WTC11 (cell line): ENCODE measurements at regions not wholly inside any gene's neighbourhood (a gene's known extent, or its start where the extent isn't known, plus 50 kb on each side); places are given as distances from the start of the nearest gene placed in this dataset.

Experiments
- ATAC-seq: fragments of 200-7000 bp; cut with Tn5 transposase; 2 replicates; pipeline ENCODE4 v1.10.0; 2021; ENCODE audit warnings: mild to moderate bottlenecking, moderate library complexity
- CTCF ChIA-PET: fragments of 300-600 bp; sonication (Branson Sonifier 250); formaldehyde crosslinking; loops from one replicate; lab custom pipeline; 2021; ENCODE audit warnings: antibody characterized with exemption; lab: Charles Lee
- POLR2A ChIA-PET: fragments of 350-600 bp; sonication (Branson Sonifier 250); formaldehyde crosslinking; loops from one replicate; lab custom pipeline; 2021; ENCODE audit warnings: antibody characterized with exemption; lab: Charles Lee
- DNase-seq: peaks from one replicate; pipeline ENCODE4 v3.0.0; 2021; ENCODE audit warnings: low spot score
- H3K27ac Mint-ChIP-seq: 2 replicates; pipeline ENCODE4 v1.8.0; 2021; ENCODE audit warnings: mixed read lengths
- H3K27me3 Mint-ChIP-seq: 2 replicates; pipeline ENCODE4 v1.8.0; 2021; ENCODE audit warnings: low read depth, mild to moderate bottlenecking, moderate library complexity, mixed read lengths
- H3K36me3 Mint-ChIP-seq: 2 replicates; pipeline ENCODE4 v1.8.0; 2021; ENCODE audit warnings: mixed read lengths
- H3K4me1 Mint-ChIP-seq: 2 replicates; pipeline ENCODE4 v1.8.0; 2022; ENCODE audit warnings: mixed read lengths
- H3K4me3 Mint-ChIP-seq: 2 replicates; pipeline ENCODE4 v1.8.0; 2021; ENCODE audit warnings: mild to moderate bottlenecking, moderate library complexity, mixed read lengths
- H3K9me3 Mint-ChIP-seq: 2 replicates; pipeline ENCODE4 v1.8.0; 2021; ENCODE audit warnings: mixed read lengths
- EMX1 ChIP-seq: fragments of 250-450 bp; sonication (Bioruptor Pico); IDR thresholded peaks from 2 replicates; pipeline ENCODE4 v1.8.0; 2021; ENCODE audit warnings: mild to moderate bottlenecking
- MYBL2 ChIP-seq: sonication (generic); formaldehyde crosslinking; IDR thresholded peaks from 2 replicates; pipeline ENCODE4 v1.8.1; 2023; ENCODE audit warnings: mild to moderate bottlenecking, moderate library complexity, missing genetic modification reagents
- NFATC4 ChIP-seq: fragments of 250-450 bp; sonication (Bioruptor Pico); IDR thresholded peaks from 2 replicates; pipeline ENCODE4 v1.9.0; 2021; ENCODE audit warnings: mild to moderate bottlenecking
- TCF7 ChIP-seq: sonication (generic); formaldehyde crosslinking; IDR thresholded peaks from 2 replicates; pipeline ENCODE4 v1.8.0; 2022; ENCODE audit warnings: mild to moderate bottlenecking, low read depth, missing genetic modification reagents, moderate library complexity
- TEAD4 ChIP-seq: sonication (generic); formaldehyde crosslinking; IDR thresholded peaks from 2 replicates; pipeline ENCODE4 v1.8.0; 2022; ENCODE audit warnings: mild to moderate bottlenecking, missing genetic modification reagents
- TP53 ChIP-seq: sonication (generic); formaldehyde crosslinking; IDR thresholded peaks from 2 replicates; pipeline ENCODE4 v1.8.1; 2023; ENCODE audit warnings: mild to moderate bottlenecking, missing genetic modification reagents
- ZBTB21 ChIP-seq: sonication (generic); formaldehyde crosslinking; IDR thresholded peaks from 2 replicates; pipeline ENCODE4 v1.8.1; 2023; ENCODE audit warnings: mild to moderate bottlenecking, missing genetic modification reagents, borderline replicate concordance
- ZNF138 ChIP-seq: sonication (generic); formaldehyde crosslinking; conservative IDR thresholded peaks from 2 replicates; pipeline ENCODE4 v1.8.1; 2022; ENCODE audit warnings: mild to moderate bottlenecking, moderate library complexity, missing genetic modification reagents
- ZNF219 ChIP-seq: sonication (generic); formaldehyde crosslinking; IDR thresholded peaks from 2 replicates; pipeline ENCODE4 v1.8.0; 2023; ENCODE audit warnings: missing genetic modification reagents, mild to moderate bottlenecking, borderline replicate concordance
- ZNF317 ChIP-seq: sonication (generic); formaldehyde crosslinking; IDR thresholded peaks from 2 replicates; pipeline ENCODE4 v1.8.1; 2023; ENCODE audit warnings: low read depth, mild to moderate bottlenecking, moderate library complexity, missing genetic modification reagents, borderline replicate concordance
- ZNF396 ChIP-seq: fragments of 250-450 bp; sonication (Bioruptor Pico); IDR thresholded peaks from 2 replicates; pipeline ENCODE4 v1.8.0; 2021; ENCODE audit warnings: mild to moderate bottlenecking, moderate library complexity, borderline replicate concordance
- ZNF416 ChIP-seq: fragments of 250-450 bp; sonication (Bioruptor Pico); IDR thresholded peaks from 2 replicates; pipeline ENCODE4 v1.9.0; 2021; ENCODE audit warnings: mild to moderate bottlenecking, inconsistent platforms
- TF ChIP-seq, protein P1 (sequence below): fragments of 200-600 bp; IDR thresholded peaks from 2 replicates; pipeline ENCODE4 v1.8.0; 2022; ENCODE audit warnings: antibody characterized with exemption
- TF ChIP-seq, protein P2 (sequence below): sonication (generic); formaldehyde crosslinking; IDR thresholded peaks from 2 replicates; pipeline ENCODE4 v1.8.1; 2023; ENCODE audit warnings: mild to moderate bottlenecking, moderate library complexity, missing genetic modification reagents
- TF ChIP-seq, protein P3 (sequence below): sonication (generic); formaldehyde crosslinking; IDR thresholded peaks from 2 replicates; pipeline ENCODE4 v1.8.1; 2022; ENCODE audit warnings: low read depth, missing genetic modification reagents, borderline replicate concordance
- TF ChIP-seq, protein P4 (sequence below): sonication (generic); formaldehyde crosslinking; IDR thresholded peaks from 2 replicates; pipeline ENCODE4 v1.8.0; 2022; ENCODE audit warnings: mild to moderate bottlenecking, missing genetic modification reagents
- TF ChIP-seq, protein P5 (sequence below): fragments of 250-450 bp; sonication (Bioruptor Pico); IDR thresholded peaks from 2 replicates; pipeline ENCODE4 v1.9.0; 2021; ENCODE audit warnings: mild to moderate bottlenecking, borderline replicate concordance

DNA sequence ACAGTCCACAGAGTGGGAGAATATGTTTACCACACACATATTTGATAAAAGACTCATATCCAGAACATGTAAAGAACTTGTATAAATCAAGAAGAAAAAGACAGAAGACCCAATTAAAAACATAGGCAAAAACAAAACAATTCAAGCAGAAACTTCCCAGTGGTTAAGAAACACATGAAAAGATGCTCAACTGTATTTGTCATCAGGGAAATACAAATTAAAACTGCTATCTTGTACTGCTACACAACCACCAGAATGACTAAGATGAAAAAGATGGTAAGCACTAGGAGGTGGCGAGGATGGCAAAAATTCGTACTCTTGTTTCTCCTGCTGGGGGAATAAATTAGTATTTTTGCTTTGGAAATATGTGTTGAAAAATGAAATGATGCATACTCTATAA lies 192.3 kb upstream of the C11orf87 start:
- no peaks in the 10 kb centered on the region for H3K36me3 Mint-ChIP-seq
- no peaks in the 10 kb centered on the region for H3K27me3 Mint-ChIP-seq
- DNase-seq: no peak
- H3K4me3 Mint-ChIP-seq: no peak overlapping the region
- no peaks in the 10 kb centered on the region for H3K9me3 Mint-ChIP-seq
- ATAC-seq: no peak
- no peaks in the 10 kb centered on the region for H3K4me1 Mint-ChIP-seq
- TF ChIP-seq, protein P1, sequence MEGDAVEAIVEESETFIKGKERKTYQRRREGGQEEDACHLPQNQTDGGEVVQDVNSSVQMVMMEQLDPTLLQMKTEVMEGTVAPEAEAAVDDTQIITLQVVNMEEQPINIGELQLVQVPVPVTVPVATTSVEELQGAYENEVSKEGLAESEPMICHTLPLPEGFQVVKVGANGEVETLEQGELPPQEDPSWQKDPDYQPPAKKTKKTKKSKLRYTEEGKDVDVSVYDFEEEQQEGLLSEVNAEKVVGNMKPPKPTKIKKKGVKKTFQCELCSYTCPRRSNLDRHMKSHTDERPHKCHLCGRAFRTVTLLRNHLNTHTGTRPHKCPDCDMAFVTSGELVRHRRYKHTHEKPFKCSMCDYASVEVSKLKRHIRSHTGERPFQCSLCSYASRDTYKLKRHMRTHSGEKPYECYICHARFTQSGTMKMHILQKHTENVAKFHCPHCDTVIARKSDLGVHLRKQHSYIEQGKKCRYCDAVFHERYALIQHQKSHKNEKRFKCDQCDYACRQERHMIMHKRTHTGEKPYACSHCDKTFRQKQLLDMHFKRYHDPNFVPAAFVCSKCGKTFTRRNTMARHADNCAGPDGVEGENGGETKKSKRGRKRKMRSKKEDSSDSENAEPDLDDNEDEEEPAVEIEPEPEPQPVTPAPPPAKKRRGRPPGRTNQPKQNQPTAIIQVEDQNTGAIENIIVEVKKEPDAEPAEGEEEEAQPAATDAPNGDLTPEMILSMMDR: no peak
- TF ChIP-seq, protein P2, sequence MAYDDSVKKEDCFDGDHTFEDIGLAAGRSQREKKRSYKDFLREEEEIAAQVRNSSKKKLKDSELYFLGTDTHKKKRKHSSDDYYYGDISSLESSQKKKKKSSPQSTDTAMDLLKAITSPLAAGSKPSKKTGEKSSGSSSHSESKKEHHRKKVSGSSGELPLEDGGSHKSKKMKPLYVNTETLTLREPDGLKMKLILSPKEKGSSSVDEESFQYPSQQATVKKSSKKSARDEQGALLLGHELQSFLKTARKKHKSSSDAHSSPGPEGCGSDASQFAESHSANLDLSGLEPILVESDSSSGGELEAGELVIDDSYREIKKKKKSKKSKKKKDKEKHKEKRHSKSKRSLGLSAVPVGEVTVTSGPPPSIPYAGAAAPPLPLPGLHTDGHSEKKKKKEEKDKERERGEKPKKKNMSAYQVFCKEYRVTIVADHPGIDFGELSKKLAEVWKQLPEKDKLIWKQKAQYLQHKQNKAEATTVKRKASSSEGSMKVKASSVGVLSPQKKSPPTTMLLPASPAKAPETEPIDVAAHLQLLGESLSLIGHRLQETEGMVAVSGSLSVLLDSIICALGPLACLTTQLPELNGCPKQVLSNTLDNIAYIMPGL (CRISPR knock-in tag): no peak
- TF ChIP-seq TP53 (no peak), TEAD4 (CRISPR knock-in tag) (no peak), ZBTB21 (CRISPR knock-in tag) (no peak), ZNF396 (CRISPR knock-in tag) (no peak), ZNF317 (no peak), ZNF219 (CRISPR knock-in tag) (no peak), ZNF138 (CRISPR knock-in tag) (no peak)
- POLR2A ChIA-PET: interaction anchor here (0.5 kb wide), 1 partner anchor 409 kb away, joined by 10 read pairs; no protein-coding TSS in a partner anchor
- CTCF ChIA-PET: no interaction called here
- no peak overlapping the region for H3K27ac Mint-ChIP-seq

DNA sequence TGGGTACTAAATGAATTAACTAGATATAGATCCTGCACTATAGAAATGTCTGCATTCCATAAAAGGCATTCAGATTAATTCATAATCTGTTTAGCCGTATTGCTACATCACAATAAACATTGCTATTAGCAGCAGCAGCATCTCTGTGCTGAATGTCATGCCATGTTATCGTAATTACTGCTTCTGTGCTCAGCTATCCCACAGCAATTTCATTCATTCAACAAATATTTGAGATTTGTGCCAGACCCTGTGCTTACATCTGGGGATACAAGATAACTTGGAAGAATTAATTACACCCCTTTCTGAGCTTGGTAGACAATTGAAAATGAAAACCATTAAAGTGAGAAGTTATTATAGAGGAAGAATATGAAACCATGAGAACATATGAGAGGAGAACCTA lies 185.8 kb upstream of the C11orf87 start:
- no peaks in the 10 kb centered on the region for H3K9me3 Mint-ChIP-seq
- POLR2A ChIA-PET: no interaction called here
- ATAC-seq (no peak), DNase-seq (no peak)
- TF ChIP-seq EMX1 (CRISPR knock-in tag) (no peak), NFATC4 (no peak), MYBL2 (CRISPR knock-in tag) (no peak), ZNF416 (CRISPR knock-in tag) (no peak), TCF7 (CRISPR knock-in tag) (no peak)
- TF ChIP-seq, protein P3, sequence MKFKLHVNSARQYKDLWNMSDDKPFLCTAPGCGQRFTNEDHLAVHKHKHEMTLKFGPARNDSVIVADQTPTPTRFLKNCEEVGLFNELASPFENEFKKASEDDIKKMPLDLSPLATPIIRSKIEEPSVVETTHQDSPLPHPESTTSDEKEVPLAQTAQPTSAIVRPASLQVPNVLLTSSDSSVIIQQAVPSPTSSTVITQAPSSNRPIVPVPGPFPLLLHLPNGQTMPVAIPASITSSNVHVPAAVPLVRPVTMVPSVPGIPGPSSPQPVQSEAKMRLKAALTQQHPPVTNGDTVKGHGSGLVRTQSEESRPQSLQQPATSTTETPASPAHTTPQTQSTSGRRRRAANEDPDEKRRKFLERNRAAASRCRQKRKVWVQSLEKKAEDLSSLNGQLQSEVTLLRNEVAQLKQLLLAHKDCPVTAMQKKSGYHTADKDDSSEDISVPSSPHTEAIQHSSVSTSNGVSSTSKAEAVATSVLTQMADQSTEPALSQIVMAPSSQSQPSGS: no peak
- TF ChIP-seq, protein P4, sequence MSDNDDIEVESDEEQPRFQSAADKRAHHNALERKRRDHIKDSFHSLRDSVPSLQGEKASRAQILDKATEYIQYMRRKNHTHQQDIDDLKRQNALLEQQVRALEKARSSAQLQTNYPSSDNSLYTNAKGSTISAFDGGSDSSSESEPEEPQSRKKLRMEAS (CRISPR knock-in tag): no peak
- no peaks in the 10 kb centered on the region for H3K4me1 Mint-ChIP-seq
- no peaks in the 10 kb centered on the region for H3K36me3 Mint-ChIP-seq
- H3K27me3 Mint-ChIP-seq: no peaks in the 10 kb centered on the region
- H3K4me3 Mint-ChIP-seq: no peak overlapping the region
- CTCF ChIA-PET: no interaction called here
- no peak overlapping the region for H3K27ac Mint-ChIP-seq

DNA sequence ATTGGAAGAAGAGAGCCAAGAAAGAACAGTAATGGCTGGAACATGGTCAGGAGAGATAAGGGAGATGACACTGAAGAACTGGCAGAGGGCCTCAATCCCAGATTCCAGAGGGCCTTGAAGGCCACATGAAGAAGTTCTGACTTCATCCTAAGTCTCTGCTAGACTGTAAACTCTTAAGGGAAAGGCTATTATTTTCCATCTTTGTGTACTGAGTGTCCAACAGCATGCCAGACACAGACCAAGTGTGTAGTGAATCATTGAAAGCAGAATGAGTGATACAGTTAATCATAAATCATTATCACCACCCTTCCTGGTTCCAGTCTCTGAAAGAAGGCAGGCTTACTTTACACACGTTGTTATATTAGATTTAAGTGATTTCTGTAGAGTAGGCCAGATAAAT lies 185.3 kb upstream of the C11orf87 start:
- no peak for DNase-seq
- H3K36me3 Mint-ChIP-seq: no peaks in the 10 kb centered on the region
- H3K9me3 Mint-ChIP-seq: no peaks in the 10 kb centered on the region
- CTCF ChIA-PET: no interaction called here
- no peak for ATAC-seq
- H3K4me3 Mint-ChIP-seq: no peak overlapping the region
- H3K27me3 Mint-ChIP-seq: no peaks in the 10 kb centered on the region
- H3K4me1 Mint-ChIP-seq: no peaks in the 10 kb centered on the region
- TF ChIP-seq, protein P5, sequence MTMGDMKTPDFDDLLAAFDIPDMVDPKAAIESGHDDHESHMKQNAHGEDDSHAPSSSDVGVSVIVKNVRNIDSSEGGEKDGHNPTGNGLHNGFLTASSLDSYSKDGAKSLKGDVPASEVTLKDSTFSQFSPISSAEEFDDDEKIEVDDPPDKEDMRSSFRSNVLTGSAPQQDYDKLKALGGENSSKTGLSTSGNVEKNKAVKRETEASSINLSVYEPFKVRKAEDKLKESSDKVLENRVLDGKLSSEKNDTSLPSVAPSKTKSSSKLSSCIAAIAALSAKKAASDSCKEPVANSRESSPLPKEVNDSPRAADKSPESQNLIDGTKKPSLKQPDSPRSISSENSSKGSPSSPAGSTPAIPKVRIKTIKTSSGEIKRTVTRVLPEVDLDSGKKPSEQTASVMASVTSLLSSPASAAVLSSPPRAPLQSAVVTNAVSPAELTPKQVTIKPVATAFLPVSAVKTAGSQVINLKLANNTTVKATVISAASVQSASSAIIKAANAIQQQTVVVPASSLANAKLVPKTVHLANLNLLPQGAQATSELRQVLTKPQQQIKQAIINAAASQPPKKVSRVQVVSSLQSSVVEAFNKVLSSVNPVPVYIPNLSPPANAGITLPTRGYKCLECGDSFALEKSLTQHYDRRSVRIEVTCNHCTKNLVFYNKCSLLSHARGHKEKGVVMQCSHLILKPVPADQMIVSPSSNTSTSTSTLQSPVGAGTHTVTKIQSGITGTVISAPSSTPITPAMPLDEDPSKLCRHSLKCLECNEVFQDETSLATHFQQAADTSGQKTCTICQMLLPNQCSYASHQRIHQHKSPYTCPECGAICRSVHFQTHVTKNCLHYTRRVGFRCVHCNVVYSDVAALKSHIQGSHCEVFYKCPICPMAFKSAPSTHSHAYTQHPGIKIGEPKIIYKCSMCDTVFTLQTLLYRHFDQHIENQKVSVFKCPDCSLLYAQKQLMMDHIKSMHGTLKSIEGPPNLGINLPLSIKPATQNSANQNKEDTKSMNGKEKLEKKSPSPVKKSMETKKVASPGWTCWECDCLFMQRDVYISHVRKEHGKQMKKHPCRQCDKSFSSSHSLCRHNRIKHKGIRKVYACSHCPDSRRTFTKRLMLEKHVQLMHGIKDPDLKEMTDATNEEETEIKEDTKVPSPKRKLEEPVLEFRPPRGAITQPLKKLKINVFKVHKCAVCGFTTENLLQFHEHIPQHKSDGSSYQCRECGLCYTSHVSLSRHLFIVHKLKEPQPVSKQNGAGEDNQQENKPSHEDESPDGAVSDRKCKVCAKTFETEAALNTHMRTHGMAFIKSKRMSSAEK (CRISPR knock-in tag): no peak
- TF ChIP-seq, protein P4 (CRISPR knock-in tag): no peak
- POLR2A ChIA-PET: no interaction called here
- H3K27ac Mint-ChIP-seq: no peak overlapping the region
